H9 (cell line): ENCODE measurements at regions not wholly inside any gene's neighbourhood (a gene's known extent, or its start where the extent isn't known, plus 50 kb on each side); places are given as distances from the start of the nearest gene placed in this dataset.

Source experiments
- DNase-seq: peaks from one replicate; pipeline ENCODE4 v3.0.0-alpha.2; 2017
- H2AFZ ChIP-seq: one replicate; pipeline ENCODE4 v1.6.1; 2013; ENCODE audit warnings: mild to moderate bottlenecking, low read length, control low read depth, moderate library complexity
- H2AK5ac ChIP-seq: 2 replicates; pipeline ENCODE4 v1.6.1; 2013; ENCODE audit warnings: low read length, control low read depth, mixed read lengths; ENCODE audit not compliant: insufficient read length
- H2BK120ac ChIP-seq: one replicate; pipeline ENCODE4 v1.6.1; 2013; ENCODE audit warnings: low read depth, mild to moderate bottlenecking, low read length, control low read depth, inconsistent platforms; ENCODE audit not compliant: poor library complexity, severe bottlenecking
- H2BK12ac ChIP-seq: 2 replicates; pipeline ENCODE4 v1.6.1; 2013; ENCODE audit warnings: low read length, control low read depth, mixed read lengths, low read depth; ENCODE audit not compliant: insufficient read length
- H2BK15ac ChIP-seq: 2 replicates; pipeline ENCODE4 v1.6.1; 2013; ENCODE audit warnings: low read depth, low read length, control low read depth
- H2BK20ac ChIP-seq: one replicate; pipeline ENCODE4 v1.6.1; 2013; ENCODE audit warnings: low read depth, mild to moderate bottlenecking, low read length, control low read depth, inconsistent platforms; ENCODE audit not compliant: poor library complexity, severe bottlenecking
- H2BK5ac ChIP-seq: 2 replicates; pipeline ENCODE4 v1.6.1; 2013; ENCODE audit warnings: low read length, control low read depth, mixed read lengths; ENCODE audit not compliant: insufficient read length
- H3K14ac ChIP-seq: 2 replicates; pipeline ENCODE4 v1.6.1; 2013; ENCODE audit warnings: low read length, control low read depth; ENCODE audit not compliant: insufficient read depth
- H3K18ac ChIP-seq: 2 replicates; pipeline ENCODE4 v1.6.1; 2013; ENCODE audit warnings: low read depth, mild to moderate bottlenecking, mixed read lengths, low read length, control low read depth; ENCODE audit not compliant: insufficient read length
- H3K23ac ChIP-seq: 2 replicates; pipeline ENCODE4 v1.6.1; 2013; ENCODE audit warnings: low read length, control low read depth, mixed read lengths, low read depth; ENCODE audit not compliant: insufficient read length
- H3K23me2 ChIP-seq: 2 replicates; pipeline ENCODE4 v1.6.1; 2013; ENCODE audit warnings: low read depth, mild to moderate bottlenecking, mixed read lengths, low read length, control low read depth; ENCODE audit not compliant: insufficient read length, poor library complexity, severe bottlenecking
- H3K27ac ChIP-seq: 2 replicates; pipeline ENCODE4 v1.5.1; 2013; ENCODE audit warnings: low read length, control low read depth, mixed read lengths, low read depth; ENCODE audit not compliant: insufficient read length
- H3K27me3 ChIP-seq: 2 replicates; pipeline ENCODE4 v1.6.1; 2013; ENCODE audit warnings: low read length, control low read depth, inconsistent platforms; ENCODE audit not compliant: insufficient read depth
- H3K4ac ChIP-seq: 2 replicates; pipeline ENCODE4 v1.6.1; 2013; ENCODE audit warnings: low read depth, mild to moderate bottlenecking, control low read depth, inconsistent platforms, low read length, moderate library complexity
- H3K4me1 ChIP-seq: 2 replicates; pipeline ENCODE4 v1.6.1; 2013; ENCODE audit warnings: low read length, control low read depth, inconsistent platforms; ENCODE audit not compliant: insufficient read depth
- H3K4me2 ChIP-seq: 2 replicates; pipeline ENCODE4 v1.6.1; 2013; ENCODE audit warnings: low read length, control low read depth, mixed read lengths; ENCODE audit not compliant: insufficient read length, insufficient read depth
- H3K56ac ChIP-seq: 2 replicates; pipeline ENCODE4 v1.6.1; 2013; ENCODE audit warnings: low read depth, mild to moderate bottlenecking, mixed read lengths, low read length, control low read depth; ENCODE audit not compliant: insufficient read length
- H3K79me1 ChIP-seq: 2 replicates; pipeline ENCODE4 v1.6.1; 2013; ENCODE audit warnings: low read depth, mild to moderate bottlenecking, moderate library complexity, low read length, control low read depth, inconsistent platforms; ENCODE audit not compliant: insufficient read depth, poor library complexity, severe bottlenecking
- H3K79me2 ChIP-seq: 2 replicates; pipeline ENCODE4 v1.6.1; 2013; ENCODE audit warnings: low read length, control low read depth, inconsistent platforms; ENCODE audit not compliant: insufficient read depth
- H3K9ac ChIP-seq: 2 replicates; pipeline ENCODE4 v1.6.1; 2013; ENCODE audit warnings: low read length, control low read depth, mixed read lengths; ENCODE audit not compliant: insufficient read length; ENCODE audit errors: extremely low read depth
- H3K9me3 ChIP-seq: one replicate; pipeline ENCODE4 v1.6.1; 2013; ENCODE audit warnings: low read depth, low read length, inconsistent platforms; ENCODE audit not compliant: control insufficient read depth
- H3T11ph ChIP-seq: one replicate; pipeline ENCODE4 v1.6.1; 2013; ENCODE audit warnings: mild to moderate bottlenecking, low read length, control low read depth, inconsistent platforms
- H4K20me1 ChIP-seq: one replicate; pipeline ENCODE4 v1.6.1; 2013; ENCODE audit not compliant: control insufficient read depth, insufficient read length, insufficient read depth
- H4K5ac ChIP-seq: 2 replicates; pipeline ENCODE4 v1.6.1; 2013; ENCODE audit warnings: low read depth, mild to moderate bottlenecking, mixed read lengths, low read length, control low read depth; ENCODE audit not compliant: insufficient read length
- H4K8ac ChIP-seq: replicated peaks from 2 replicates; pipeline ENCODE4 v1.6.1; 2013; ENCODE audit warnings: low read length, control low read depth, mixed read lengths, low read depth; ENCODE audit not compliant: insufficient read length
- H4K91ac ChIP-seq: 2 replicates; pipeline ENCODE4 v1.6.1; 2013; ENCODE audit warnings: low read depth, mild to moderate bottlenecking, moderate library complexity, mixed read lengths, low read length, control low read depth; ENCODE audit not compliant: insufficient read length
- H3K27ac Mint-ChIP-seq, 3 experiments: 2 replicates in 2 of 3; 3 replicates in 1 of 3; pipeline ENCODE4 v1.8.0; 2020 to 2021; ENCODE audit warnings: mixed read lengths in 3 of 3, mild to moderate bottlenecking in 1 of 3, moderate library complexity in 1 of 3
- H3K27me3 Mint-ChIP-seq: 2 replicates; pipeline ENCODE4 v1.8.0; 2021; ENCODE audit warnings: low read depth, mild to moderate bottlenecking, moderate library complexity, mixed read lengths
- H3K36me3 Mint-ChIP-seq, 3 experiments: 2 replicates in 2 of 3; 3 replicates in 1 of 3; pipeline ENCODE4 v1.8.0; 2020 to 2021; ENCODE audit warnings: low read depth in 3 of 3, mixed read lengths in 3 of 3; ENCODE audit not compliant: insufficient read depth in 1 of 3
- H3K4me1 Mint-ChIP-seq, 2 experiments: 2 replicates each; pipeline ENCODE4 v1.8.0; 2020; ENCODE audit warnings: mixed read lengths in 2 of 2
- H3K4me3 Mint-ChIP-seq, 2 experiments: 2 replicates in 1 of 2; 3 replicates in 1 of 2; pipeline ENCODE4 v1.8.0; 2020 to 2021; ENCODE audit warnings: mild to moderate bottlenecking in 2 of 2, mixed read lengths in 2 of 2, moderate library complexity in 1 of 2
- H3K9me3 Mint-ChIP-seq, 2 experiments: 2 replicates in 1 of 2; 3 replicates in 1 of 2; pipeline ENCODE4 v1.8.0; 2020; ENCODE audit warnings: mild to moderate bottlenecking in 2 of 2, mixed read lengths in 2 of 2, moderate library complexity in 1 of 2
- CTCF ChIP-seq: fragments of 200-600 bp; sonication (generic); conservative IDR thresholded peaks from 3 replicates; pipeline ENCODE4 v1.8.0; 2021; ENCODE audit warnings: antibody characterized with exemption, mild to moderate bottlenecking
- WGBS: extraction: QIAGEN DNeasy Blood & Tissue Kit; methylation state at CpG from one replicate; pipeline ENCODE4 v1.1.7; 2013; ENCODE audit warnings: missing lambda C conversion rate, low lambda C conversion rate, mixed read lengths; ENCODE audit not compliant: insufficient read length; ENCODE audit errors: extremely low coverage; 5-methylcytosine and 5-hydroxymethylcytosine counted together

- Histone ChIP-seq H3K56ac (no peak overlapping the region), H3K23ac (no peak overlapping the region), H3K18ac (no peak overlapping the region), H3K9me3 (peaks cover 19% of the 10 kb centered on the region), H4K20me1 (no peaks in the 10 kb centered on the region), H3K79me2 (no peaks in the 10 kb centered on the region), H3T11ph (no peak overlapping the region), H3K23me2 (no peaks in the 10 kb centered on the region), H3K27ac (no peak overlapping the region), H3K79me1 (no peaks in the 10 kb centered on the region), H2BK5ac (no peak overlapping the region), H2BK20ac (no peak overlapping the region), H3K4me1 (no peaks in the 10 kb centered on the region), H4K5ac (no peak overlapping the region), H3K27me3 (no peaks in the 10 kb centered on the region), H3K4ac (no peak overlapping the region), H3K14ac (no peak overlapping the region), H3K4me2 (no peak overlapping the region), H2BK12ac (no peak overlapping the region), H2BK15ac (no peak overlapping the region), H4K91ac (no peak overlapping the region), H2AK5ac (no peak overlapping the region), H2AFZ (no peak overlapping the region), H2BK120ac (no peak overlapping the region), H3K9ac (no peak overlapping the region), H4K8ac (no peak overlapping the region)
- WGBS = no CpG with 5 or more reads among the region's 5 CpGs
- peak; percentile 57 for TF ChIP-seq CTCF
- Mint-ChIP-seq H3K36me3 (peaks cover 0 to 12% (median 0%) of the 10 kb centered on the region in 3 experiments; a peak in 2 of 7 replicates), H3K4me3 (no peak overlapping the region), H3K4me1 (peaks cover 0 to 2% of the 10 kb centered on the region in 2 experiments; a peak in 1 of 4 replicates), H3K27me3 (peaks cover 11% of the 10 kb centered on the region), H3K9me3 (peaks cover 15 to 50% of the 10 kb centered on the region in 2 experiments), H3K27ac (no peak overlapping the region)
- no peak for DNase-seq
Observed at GRCh38 chr9:1429297-1429696, 379.1 kb downstream of the DMRT2 start.
